ENCODE measurements at regions not wholly inside any gene's neighbourhood (a gene's known extent, or its start where the extent isn't known, plus 50 kb on each side); places are given as distances from the start of the nearest gene placed in this dataset.
"Not testable (repeated sequence)": the region's sequence is repeated elsewhere in the genome, so short reads cannot be mapped to it uniquely, and the experiment has no call there.

GRCh38 chr16:35195864-35196216 is 1736.4 kb downstream of the TP53TG3F start:
- DNase-seq (ENCODE audit: low read depth in 2 of 2): no peak

- DNase-seq (ENCODE audit: low read depth in 2 of 2): no peak
These were observed 1736.9 kb downstream of the TP53TG3F start for GRCh38 chr16:35196313-35196712.

- no peak for DNase-seq (ENCODE audit: low read depth in 2 of 2)
These were observed 1738.2 kb downstream of the TP53TG3F start for GRCh38 chr16:35197656-35198055.

GRCh38 chr16:35198223-35199199 is 1739.1 kb downstream of the TP53TG3F start:
- DNase-seq (ENCODE audit: low read depth in 2 of 2): no peak

- DNase-seq (ENCODE audit: low read depth in 2 of 2): no peak
These were observed 1741.2 kb downstream of the TP53TG3F start for GRCh38 chr16:35200662-35201061.

- no peak for DNase-seq (ENCODE audit: low read depth in 2 of 2)
These were observed 1741.7 kb downstream of the TP53TG3F start for GRCh38 chr16:35201151-35201550.

GRCh38 chr16:35203636-35204035 is 1744.2 kb downstream of the TP53TG3F start:
- DNase-seq (ENCODE audit: low read depth in 2 of 2): no peak

- no peak for DNase-seq (ENCODE audit: low read depth in 2 of 2)
These were observed 1747.9 kb downstream of the TP53TG3F start for GRCh38 chr16:35207059-35207999.

- no peak for DNase-seq (ENCODE audit: low read depth in 2 of 2)
These were observed 1748.9 kb downstream of the TP53TG3F start for GRCh38 chr16:35208001-35208935.

- DNase-seq (ENCODE audit: low read depth in 2 of 2): no peak
These were observed 1751.4 kb downstream of the TP53TG3F start for GRCh38 chr16:35210681-35211433.

GRCh38 chr16:35214840-35215239 is 1755.4 kb downstream of the TP53TG3F start:
- DNase-seq (ENCODE audit: low read depth in 2 of 2): no peak

GRCh38 chr16:35215287-35215686 is 1755.9 kb downstream of the TP53TG3F start:
- DNase-seq (ENCODE audit: low read depth in 2 of 2): no peak

- not testable (repeated sequence) for DNase-seq (ENCODE audit: low read depth in 2 of 2)
These were observed 1756.8 kb downstream of the TP53TG3F start for GRCh38 chr16:35216261-35216660.

GRCh38 chr16:35221482-35222185 is 1762.2 kb downstream of the TP53TG3F start:
- DNase-seq (ENCODE audit: low read depth in 2 of 2): no peak

GRCh38 chr16:35234679-35235078 is 1775.3 kb downstream of the TP53TG3F start:
- no peak for DNase-seq (ENCODE audit: low read depth in 2 of 2)

- DNase-seq (ENCODE audit: low read depth in 2 of 2): no peak
These were observed 1780.1 kb downstream of the TP53TG3F start for GRCh38 chr16:35239561-35239960.

- no peak for DNase-seq (ENCODE audit: low read depth in 2 of 2)
These were observed 1789.6 kb downstream of the TP53TG3F start for GRCh38 chr16:35249051-35249450.

- DNase-seq (ENCODE audit: low read depth in 2 of 2): no peak
These were observed 1793.0 kb downstream of the TP53TG3F start for GRCh38 chr16:35252356-35252936.

GRCh38 chr16:35255186-35255803 is 1795.9 kb downstream of the TP53TG3F start:
- no peak for DNase-seq (ENCODE audit: low read depth in 2 of 2)
